B cell (primary cell): ENCODE measurements at regions not wholly inside any gene's neighbourhood (a gene's known extent, or its start where the extent isn't known, plus 50 kb on each side); places are given as distances from the start of the nearest gene placed in this dataset.

Experiments used
- ATAC-seq: fragments of 200-7000 bp; cut with Tn5 transposase; one replicate; pipeline ENCODE4 v1.10.0; 2021; ENCODE audit warnings: low read depth, mild to moderate bottlenecking, moderate number of reproducible peaks, moderate library complexity
- CTCF ChIA-PET: fragments of 350-600 bp; sonication (Branson Sonifier 250); formaldehyde crosslinking; loops from one replicate; lab custom pipeline; 2021; ENCODE audit warnings: antibody characterized with exemption, inconsistent platforms; lab: Charles Lee
- POLR2A ChIA-PET: fragments of 350-600 bp; sonication (Branson Sonifier 250); formaldehyde crosslinking; loops from one replicate; lab custom pipeline; 2021; ENCODE audit warnings: antibody characterized with exemption; lab: Charles Lee
- DNase-seq: peaks from one replicate; pipeline ENCODE4 v3.0.0; 2013
- H2AFZ ChIP-seq: 2 replicates; pipeline ENCODE4 v1.6.1; 2012; ENCODE audit warnings: mild to moderate bottlenecking, low read depth, low read length; ENCODE audit not compliant: insufficient read depth, poor library complexity, severe bottlenecking
- H3K27ac ChIP-seq, 2 donors: 1 replicate in 1 of 2; 2 replicates in 1 of 2; pipeline ENCODE4 v1.5.1; 2012 to 2013; ENCODE audit warnings: low read length in 2 of 2, mild to moderate bottlenecking in 2 of 2, moderate library complexity in 1 of 2
- H3K27me3 ChIP-seq, 4 experiments: fragments of 200-600 bp in 1 of 4; sonication (generic) in 1 of 4; replicated peaks in 1 of 4; 1 replicate in 2 of 4; 2 replicates in 2 of 4; pipeline versions ENCODE4 v1.6.1 to v1.7.0; 2013 to 2016; ENCODE audit warnings: low read length in 3 of 4, mild to moderate bottlenecking in 2 of 4, mixed read lengths in 1 of 4, moderate library complexity in 1 of 4; ENCODE audit not compliant: insufficient read depth in 4 of 4, control insufficient read depth in 3 of 4; ENCODE audit errors: control extremely low read depth in 1 of 4
- H3K36me3 ChIP-seq, 2 experiments: replicated peaks in 1 of 2; 1 replicate in 1 of 2; 2 replicates in 1 of 2; pipeline versions ENCODE4 v1.6.1 to v1.7.1; 2013; ENCODE audit warnings: low read length in 1 of 2; ENCODE audit not compliant: insufficient read depth in 2 of 2, control insufficient read depth in 1 of 2; ENCODE audit errors: control extremely low read depth in 1 of 2, extremely low read depth in 1 of 2
- H3K4me1 ChIP-seq, 2 donors: fragments of 200-600 bp in 1 of 2; sonication (generic) in 1 of 2; 1 replicate in 1 of 2; 2 replicates in 1 of 2; pipeline versions ENCODE4 v1.5.1 to v1.6.1; 2013 to 2017; ENCODE audit warnings: low read length in 2 of 2; ENCODE audit not compliant: control insufficient read depth in 2 of 2, insufficient read depth in 2 of 2
- H3K4me2 ChIP-seq: replicated peaks from 2 replicates; pipeline ENCODE3; 2012; ENCODE audit warnings: mild to moderate bottlenecking, low read depth, low read length; ENCODE audit not compliant: poor library complexity, severe bottlenecking
- H3K4me3 ChIP-seq, 5 experiments: fragments of 200-600 bp in 1 of 5; sonication (generic) in 1 of 5; 1 replicate in 3 of 5; 2 replicates in 2 of 5; pipeline versions ENCODE4 v1.5.1 to v1.7.0; 2011 to 2016; ENCODE audit warnings: low read length in 4 of 5, mild to moderate bottlenecking in 4 of 5, low read depth in 2 of 5, control low read depth in 1 of 5, moderate library complexity in 1 of 5; ENCODE audit not compliant: insufficient read depth in 1 of 5; ENCODE audit errors: control extremely low read depth in 1 of 5, extremely low read depth in 1 of 5
- H3K79me2 ChIP-seq: fragments of 200-600 bp; sonication (generic); one replicate; pipeline ENCODE4 v1.6.0; 2016; ENCODE audit warnings: low read length; ENCODE audit not compliant: control insufficient read depth, insufficient read depth
- H3K9ac ChIP-seq: fragments of 200-600 bp; sonication (generic); 2 replicates; pipeline ENCODE4 v1.6.1; 2017; ENCODE audit warnings: mild to moderate bottlenecking, low read length, moderate library complexity
- H3K9me3 ChIP-seq, 3 donors: one replicate each; pipeline versions ENCODE4 v1.6.1 to v1.7.1; 2013; ENCODE audit warnings: low read length in 2 of 3; ENCODE audit not compliant: control insufficient read depth in 2 of 3, insufficient read depth in 1 of 3; ENCODE audit errors: control extremely low read depth in 1 of 3
- H4K20me1 ChIP-seq: 2 replicates; pipeline ENCODE4 v1.6.0; 2012; ENCODE audit warnings: mild to moderate bottlenecking, low read length; ENCODE audit not compliant: insufficient read depth, control insufficient read depth, poor library complexity, severe bottlenecking
- H3K27ac Mint-ChIP-seq: one replicate; pipeline ENCODE4 v1.8.0; 2021; ENCODE audit warnings: mixed read lengths
- H3K27me3 Mint-ChIP-seq: one replicate; pipeline ENCODE4 v1.8.0; 2021; ENCODE audit warnings: mixed read lengths
- H3K4me1 Mint-ChIP-seq: one replicate; pipeline ENCODE4 v1.8.0; 2021; ENCODE audit warnings: mixed read lengths
- H3K4me3 Mint-ChIP-seq: one replicate; pipeline ENCODE4 v1.8.0; 2021; ENCODE audit warnings: mixed read lengths
- H3K9me3 Mint-ChIP-seq: one replicate; pipeline ENCODE4 v1.8.0; 2022; ENCODE audit warnings: mixed read lengths; ENCODE audit not compliant: insufficient read depth
- CTCF ChIP-seq: fragments of 200-600 bp; IDR thresholded peaks from one replicate; pipeline ENCODE4 v1.8.0; 2022; ENCODE audit warnings: antibody characterized with exemption, mild to moderate bottlenecking
- EZH2 ChIP-seq: IDR thresholded peaks from 2 replicates; pipeline ENCODE4 v1.6.1; 2012; ENCODE audit warnings: borderline replicate concordance, low read depth, mild to moderate bottlenecking, moderate library complexity, low read length; ENCODE audit not compliant: insufficient read depth, poor library complexity, severe bottlenecking
- WGBS: methylation state at CpG from one replicate; pipeline ENCODE4 v1.1.5; 2013; ENCODE audit warnings: missing lambda C conversion rate; ENCODE audit not compliant: insufficient coverage; 5-methylcytosine and 5-hydroxymethylcytosine counted together
- intact Hi-C: fragments of 100-400 bp; cut with micrococcal nuclease; formaldehyde crosslinking; loops from one replicate; pipeline ENCODE4 v1.10.0; 2022

- TF ChIP-seq CTCF (no peak), EZH2 (no peak)
- ChIA-PET POLR2A (no interaction called here), CTCF (no interaction called here)
- Histone ChIP-seq H4K20me1 (no peaks in the 10 kb centered on the region), H3K4me3 (no peak overlapping the region), H3K27ac (no peak overlapping the region), H3K4me1 (no peaks in the 10 kb centered on the region), H3K79me2 (no peaks in the 10 kb centered on the region), H3K4me2 (no peak overlapping the region), H3K36me3 (no peaks in the 10 kb centered on the region), H3K9ac (no peak overlapping the region), H3K27me3 (no peaks in the 10 kb centered on the region), H3K9me3 (peaks cover 0 to 18% (median 8%) of the 10 kb centered on the region in 3 donors), H2AFZ (no peak overlapping the region)
- peaks cover 3% of the 10 kb centered on the region for H3K27me3 Mint-ChIP-seq
- no peak overlapping the region for H3K4me3 Mint-ChIP-seq
- no peak for ATAC-seq
- DNase-seq = no peak
- H3K27ac Mint-ChIP-seq = no peak overlapping the region
- H3K9me3 Mint-ChIP-seq = peaks cover 13% of the 10 kb centered on the region
- H3K4me1 Mint-ChIP-seq = no peaks in the 10 kb centered on the region
- intact Hi-C loops = no loop called here
These were observed 162.4 kb upstream of the CWC22 start for GRCh38 chr2:180169474-180169873.

GRCh38 chr2:180161415-180161814 lies 154.3 kb upstream of the CWC22 start:
- ATAC-seq = no peak
- H3K4me3 Mint-ChIP-seq = no peak overlapping the region
- ChIA-PET POLR2A (no interaction called here), CTCF (no interaction called here)
- Histone ChIP-seq H3K36me3 (no peaks in the 10 kb centered on the region), H3K4me1 (no peaks in the 10 kb centered on the region), H3K79me2 (no peaks in the 10 kb centered on the region), H3K9ac (no peak overlapping the region), H2AFZ (no peak overlapping the region), H3K27me3 (no peaks in the 10 kb centered on the region), H3K4me3 (no peak overlapping the region), H3K4me2 (no peak overlapping the region), H4K20me1 (no peaks in the 10 kb centered on the region), H3K9me3 (no peaks in the 10 kb centered on the region), H3K27ac (no peak overlapping the region)
- DNase-seq = no peak
- peaks cover 6% of the 10 kb centered on the region for H3K27me3 Mint-ChIP-seq
- no peaks in the 10 kb centered on the region for H3K4me1 Mint-ChIP-seq
- intact Hi-C loops = no loop called here
- TF ChIP-seq EZH2 (no peak), CTCF (no peak)
- H3K27ac Mint-ChIP-seq = no peak overlapping the region
- no peaks in the 10 kb centered on the region for H3K9me3 Mint-ChIP-seq
- WGBS = no CpG with 5 or more reads among the region's 2 CpGs
